Daoy (cell line): ENCODE measurements at regions not wholly inside any gene's neighbourhood (a gene's known extent, or its start where the extent isn't known, plus 50 kb on each side); places are given as distances from the start of the nearest gene placed in this dataset.
"Not testable (repeated sequence)": the region's sequence is repeated elsewhere in the genome, so short reads cannot be mapped to it uniquely, and the experiment has no call there.

ENCODE experiments used
- DNase-seq: peaks from one replicate; pipeline ENCODE4 v3.0.0-alpha.2; 2015; ENCODE audit warnings: low read depth

DNA sequence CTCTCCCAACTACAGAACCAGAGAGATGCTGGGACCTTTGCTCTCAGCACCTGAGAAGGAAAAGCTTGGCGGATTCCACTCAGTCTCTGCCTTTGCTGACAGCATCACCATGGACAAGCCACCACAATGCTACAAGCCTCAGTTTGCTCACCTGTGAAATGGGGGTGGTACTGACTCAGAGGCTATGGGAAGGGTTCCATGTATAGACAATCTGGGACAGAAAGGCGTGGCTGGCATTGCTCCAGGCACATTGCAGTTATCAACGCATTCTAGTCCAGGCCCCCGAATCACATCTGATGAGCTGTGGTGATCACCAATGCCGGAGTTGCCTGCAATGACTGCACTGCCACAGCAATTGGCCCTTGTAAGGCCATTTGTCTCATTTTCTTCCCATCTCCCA is 72.6 kb downstream of the ISX start:
- DNase-seq: no peak

DNA sequence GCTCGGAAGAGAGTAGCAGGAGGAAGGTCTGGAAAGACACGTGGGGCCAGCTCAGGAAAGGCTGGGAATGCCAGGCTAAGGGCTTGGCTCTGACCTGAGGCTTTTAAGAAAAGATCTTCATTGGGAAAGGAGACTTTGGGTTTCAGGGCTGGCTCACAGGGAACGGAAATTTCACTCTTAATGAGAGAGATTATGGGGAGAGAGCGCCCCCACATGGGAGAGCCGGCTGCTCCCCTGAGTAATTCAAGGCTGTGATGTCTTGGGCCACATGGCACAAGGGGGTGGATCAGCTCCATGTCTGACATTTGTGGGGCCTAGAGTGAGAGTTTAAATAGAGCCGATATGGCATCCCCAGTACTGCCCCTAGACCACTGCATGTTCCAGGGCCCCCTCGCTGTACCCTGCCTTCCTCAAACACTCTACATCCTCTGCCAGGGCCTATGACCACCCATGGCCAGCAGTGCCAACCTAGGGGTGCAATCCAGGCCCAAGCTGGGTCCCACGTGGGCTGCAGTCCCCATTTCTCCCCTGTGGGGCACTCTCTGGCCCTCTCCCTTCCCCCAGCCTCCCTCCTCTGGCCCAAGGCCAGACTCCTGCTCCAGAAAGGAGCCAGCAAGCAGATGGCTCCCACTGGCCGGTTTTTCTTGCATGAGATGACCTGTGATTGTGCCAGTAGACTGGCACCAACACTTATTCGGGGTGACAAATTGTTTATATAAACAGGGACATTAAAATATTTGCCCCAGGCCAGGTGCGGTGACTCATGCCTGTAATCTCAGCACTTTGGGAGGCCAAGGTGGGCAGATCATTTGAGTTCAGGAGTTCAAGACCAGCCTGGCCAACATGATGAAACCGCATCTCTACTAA is 75.2 kb downstream of the ISX start:
- DNase-seq: peak; percentile 58

DNA sequence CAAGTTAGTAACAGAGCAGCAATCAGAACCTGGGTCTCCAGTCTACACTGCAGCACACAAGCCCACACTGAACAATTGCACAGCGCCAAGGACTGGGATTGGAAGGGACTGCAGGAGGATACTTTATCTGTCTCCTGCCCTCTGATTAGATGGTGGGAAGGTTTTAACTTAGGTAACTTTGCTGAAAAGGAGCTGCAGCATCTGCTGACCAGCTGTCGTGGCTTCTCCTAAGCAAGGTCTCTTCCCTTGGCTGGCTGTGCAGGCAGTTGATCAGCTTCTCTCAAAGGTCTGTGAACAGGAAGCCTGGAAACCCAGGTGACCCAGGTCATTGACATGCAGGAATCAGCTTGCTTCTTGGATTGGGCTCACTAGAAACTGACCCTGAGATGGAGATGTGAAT is 82.4 kb downstream of the ISX start:
- DNase-seq: no peak

DNA sequence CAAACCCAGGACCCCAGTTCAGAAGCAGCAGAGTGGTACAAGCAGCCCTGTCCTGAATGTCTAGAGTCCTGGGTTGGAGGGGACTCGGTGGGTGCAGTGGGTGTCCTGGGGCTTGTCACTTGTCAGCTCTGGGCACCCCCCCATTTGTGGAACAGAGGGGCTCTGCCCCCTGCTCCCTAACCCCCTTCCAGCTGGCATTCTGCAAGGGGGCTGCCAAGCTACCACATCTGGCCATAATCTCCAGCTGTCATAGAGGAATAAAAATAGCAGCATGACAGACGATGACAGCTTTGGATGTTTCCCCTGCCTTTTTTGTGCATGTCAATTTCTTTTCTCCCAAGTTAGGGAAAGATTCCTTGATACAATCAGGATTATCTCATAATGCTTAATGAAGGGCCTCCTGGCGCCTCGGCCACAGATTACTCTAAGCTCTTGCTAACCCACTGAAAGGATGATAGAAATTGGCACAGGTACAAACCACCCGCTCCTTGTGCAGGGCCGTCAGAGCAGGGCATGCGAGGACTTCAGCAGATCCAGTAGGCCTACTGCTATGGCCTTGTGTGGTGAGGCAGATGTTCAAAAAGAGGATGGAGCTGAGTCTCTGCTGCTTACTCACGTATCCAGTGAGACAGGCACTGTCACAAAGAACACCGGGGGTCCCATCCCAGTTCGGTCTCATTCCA is 83.0 kb downstream of the ISX start:
- DNase-seq: no peak

- DNase-seq: peak; percentile 60
These were observed 84.5 kb downstream of the ISX start for GRCh38 chr22:35150183-35151107.

- DNase-seq: no peak
These were observed 86.4 kb downstream of the ISX start for GRCh38 chr22:35152316-35152715.

DNA sequence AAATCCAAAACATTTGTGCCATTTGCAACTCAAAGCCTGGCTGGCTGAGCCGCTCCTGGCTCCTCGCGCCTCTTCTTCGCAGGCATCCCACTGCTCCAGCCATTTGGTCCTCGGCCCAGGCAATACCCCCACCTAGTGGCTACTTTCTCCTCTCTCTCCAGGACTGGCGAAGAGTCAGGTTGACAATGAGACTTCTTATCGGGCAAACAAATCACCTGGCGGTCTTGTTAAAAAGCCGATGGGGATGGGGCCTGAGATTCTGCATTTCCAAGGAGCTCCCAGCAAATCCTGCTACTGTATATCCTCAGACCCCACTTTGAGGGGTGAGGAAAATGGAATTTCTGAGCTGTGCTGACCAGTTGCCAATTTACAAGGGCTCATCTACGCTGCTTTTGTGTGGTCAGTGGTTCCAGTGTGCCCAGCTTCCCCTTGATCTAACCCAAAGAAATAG is 89.0 kb downstream of the ISX start:
- DNase-seq: peak; percentile 57

DNA sequence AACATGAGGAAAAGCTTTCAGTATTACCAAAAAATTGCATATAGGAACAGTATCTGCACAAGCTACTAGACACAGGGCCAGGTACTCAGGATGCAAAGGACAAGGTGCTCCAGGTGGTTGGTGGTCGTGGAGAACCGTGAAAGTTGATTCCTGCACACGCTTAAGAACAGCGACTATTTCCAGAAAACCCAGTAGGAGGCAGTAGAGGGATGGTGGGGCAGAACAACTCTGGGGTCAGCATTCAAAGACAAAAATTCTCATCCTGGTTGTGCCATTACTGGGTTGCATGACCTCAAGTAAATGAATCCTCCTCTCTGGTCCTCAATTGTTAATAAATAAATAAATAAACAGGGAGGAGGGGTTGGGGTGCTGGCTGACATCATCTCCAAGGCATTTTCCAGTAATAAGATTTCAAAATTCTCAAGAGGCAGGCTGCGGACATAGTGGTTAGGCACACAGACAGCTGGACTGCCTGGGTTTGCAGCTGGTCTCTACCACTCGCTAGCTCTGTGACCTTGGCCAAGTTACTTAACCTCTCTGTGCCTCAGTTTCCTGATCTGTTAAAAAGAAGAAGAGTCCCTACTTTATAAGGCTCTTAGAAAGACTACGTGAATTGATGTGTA is 89.6 kb downstream of the ISX start:
- DNase-seq: no peak

GRCh38 chr22:35156945-35157344 is 91.0 kb downstream of the ISX start:
- DNase-seq: no peak

GRCh38 chr22:35158336-35158735 is 92.4 kb downstream of the ISX start:
- no peak for DNase-seq

DNA sequence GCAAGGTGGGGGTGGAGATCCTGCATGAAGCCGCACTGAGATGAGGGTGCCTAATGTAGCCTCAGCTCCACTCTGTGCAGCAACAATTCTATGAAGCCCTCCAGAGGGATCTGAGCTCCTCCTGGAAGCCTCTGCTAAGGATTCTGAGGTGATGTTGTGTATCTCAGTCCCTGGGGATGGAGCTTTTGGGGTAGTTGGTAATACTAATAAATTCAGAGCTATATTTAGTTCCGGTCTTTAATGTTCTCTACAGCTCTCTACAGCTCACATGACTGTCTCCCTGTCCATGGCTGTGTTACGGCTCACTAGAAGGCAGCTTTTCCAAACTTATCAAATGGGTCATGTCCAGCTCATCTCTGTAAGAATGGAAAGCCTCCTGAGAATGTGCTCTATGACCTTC is 93.4 kb downstream of the ISX start:
- DNase-seq: no peak

DNA sequence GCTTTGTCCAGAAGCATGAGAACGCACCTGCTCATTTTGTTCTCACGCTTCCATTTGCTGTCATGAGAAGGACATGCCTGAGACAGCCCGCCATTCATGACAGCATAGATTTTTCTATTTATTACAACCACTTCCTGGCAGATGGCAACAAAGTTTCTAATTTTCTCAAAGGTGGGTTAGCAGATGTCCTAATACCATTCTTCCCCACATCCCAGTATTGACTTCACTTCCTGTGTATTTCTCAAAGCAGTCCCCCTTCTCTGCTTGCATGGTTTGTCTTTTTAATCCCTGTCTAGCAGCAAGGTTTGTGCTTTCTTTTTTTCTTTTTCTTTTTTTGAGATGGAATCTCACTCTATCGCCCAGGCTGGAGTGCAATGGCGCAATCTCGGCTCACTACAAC is 94.3 kb downstream of the ISX start:
- DNase-seq: no peak

GRCh38 chr22:35165896-35166295 is 91.4 kb upstream of the HMGXB4 start:
- DNase-seq: not testable (repeated sequence)

DNA sequence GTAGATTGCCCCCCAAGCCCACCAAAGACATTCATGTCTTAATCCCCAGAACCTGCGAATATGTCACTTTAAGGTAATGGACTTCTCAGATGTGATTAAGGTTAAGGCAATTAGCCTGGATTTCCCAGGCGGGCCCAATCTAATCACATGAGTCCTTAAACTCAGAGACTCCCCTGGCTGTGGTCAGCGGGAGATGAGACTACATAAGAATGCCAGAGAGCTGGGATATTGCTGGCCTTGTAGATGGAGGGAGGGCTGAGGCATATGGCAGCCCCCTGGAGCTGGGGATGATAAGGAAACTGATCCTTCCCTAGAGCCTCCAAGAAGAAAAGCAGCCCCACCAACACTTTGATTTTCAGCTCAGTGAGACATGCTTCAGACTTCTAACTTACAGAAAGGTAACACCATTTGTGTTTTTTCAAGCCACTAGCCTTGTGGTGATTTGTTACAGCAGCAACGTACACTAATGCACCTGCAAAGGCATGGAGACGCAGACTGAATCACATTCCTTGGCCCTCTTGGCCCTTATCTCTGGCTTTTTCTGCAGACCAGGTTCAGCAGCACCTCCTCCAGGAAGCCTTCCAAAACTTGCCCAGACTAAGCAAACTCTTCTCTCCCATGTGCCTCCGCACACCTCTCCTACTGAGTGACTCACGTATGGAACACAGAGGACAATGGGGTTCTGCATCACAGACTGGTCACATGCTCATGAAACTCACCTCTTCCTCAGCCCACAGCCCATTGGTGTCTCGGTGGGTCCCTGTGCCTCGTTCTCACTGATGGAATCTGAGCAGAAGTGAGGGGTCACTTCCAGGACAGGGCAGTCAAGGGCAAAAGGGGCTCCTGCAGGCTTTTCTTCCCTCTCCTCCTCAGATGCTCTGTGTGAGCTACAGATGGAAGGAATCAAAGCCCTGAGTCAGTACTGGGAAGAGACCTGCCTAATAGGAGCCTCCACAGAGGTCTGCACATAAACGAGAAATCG is 86.3 kb upstream of the HMGXB4 start:
- DNase-seq: peak; percentile 53

DNA sequence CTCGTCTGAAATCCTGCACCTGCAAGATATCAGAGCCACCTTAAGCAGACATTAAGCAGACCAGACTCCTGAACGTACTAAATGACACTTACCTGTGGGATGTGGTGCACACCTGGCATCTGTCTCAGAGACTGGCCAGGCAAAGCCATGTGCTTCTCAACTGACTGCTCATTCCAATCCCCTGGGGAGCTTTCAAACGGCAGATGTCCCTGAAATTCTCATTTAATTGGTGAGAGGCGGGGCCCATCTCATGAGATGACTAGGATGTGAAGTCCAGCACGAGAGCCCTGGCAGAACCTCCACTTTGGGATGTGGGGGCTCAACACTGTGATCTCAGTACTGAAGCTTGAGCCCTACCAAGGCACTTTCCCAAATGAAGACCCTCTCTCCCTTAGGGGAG is 84.9 kb upstream of the HMGXB4 start:
- DNase-seq: no peak

DNA sequence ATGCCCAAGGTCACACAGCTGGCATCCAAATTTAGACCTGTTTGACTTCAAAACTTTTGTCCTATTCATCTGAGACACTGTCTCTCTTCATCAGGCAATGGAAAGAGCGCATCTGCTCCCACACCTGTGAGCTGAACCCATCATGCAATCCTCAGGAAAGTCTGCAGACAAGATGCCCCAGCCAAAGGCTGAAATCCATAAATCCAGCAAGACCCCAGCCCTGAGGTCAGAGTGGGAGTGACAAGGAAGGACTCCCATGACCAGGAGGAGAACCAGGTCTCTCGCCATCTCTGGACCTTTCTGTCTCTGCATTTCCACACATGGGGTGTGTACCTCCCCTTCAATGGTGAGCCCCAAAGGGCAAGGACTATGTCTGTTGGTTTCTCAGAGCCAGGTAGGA is 83.6 kb upstream of the HMGXB4 start:
- no peak for DNase-seq

DNA sequence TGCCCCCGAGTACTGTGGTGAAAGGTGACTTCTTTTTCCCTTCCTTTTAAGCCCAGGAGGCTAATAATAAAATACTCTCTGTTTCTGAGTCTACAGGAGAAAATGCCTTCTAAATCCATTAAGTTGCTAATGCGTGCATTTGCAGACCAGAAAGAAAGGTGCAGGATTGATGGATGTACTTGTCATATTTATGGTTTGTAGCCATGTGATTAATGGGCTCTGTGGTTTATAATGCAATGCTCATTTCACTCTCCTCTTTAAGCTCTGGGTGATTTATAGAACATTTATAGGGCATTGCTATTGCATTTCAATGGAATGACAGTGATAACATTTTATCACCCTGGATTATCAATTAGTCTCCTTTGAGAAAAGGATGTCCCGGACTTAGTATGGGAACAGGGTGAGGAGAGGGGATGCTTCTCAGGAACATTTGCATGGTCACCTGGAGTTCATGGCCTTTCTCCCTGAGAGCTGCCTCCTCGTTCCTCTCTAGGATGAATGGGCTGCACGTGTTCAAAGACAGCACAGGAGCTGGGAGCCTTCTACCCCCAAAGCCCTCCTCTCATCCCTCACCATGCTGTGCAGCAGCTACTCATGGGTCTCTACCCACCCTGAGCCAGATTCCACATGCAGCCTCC is 82.8 kb upstream of the HMGXB4 start:
- no peak for DNase-seq

GRCh38 chr22:35175392-35175791 is 81.9 kb upstream of the HMGXB4 start:
- DNase-seq: no peak

DNA sequence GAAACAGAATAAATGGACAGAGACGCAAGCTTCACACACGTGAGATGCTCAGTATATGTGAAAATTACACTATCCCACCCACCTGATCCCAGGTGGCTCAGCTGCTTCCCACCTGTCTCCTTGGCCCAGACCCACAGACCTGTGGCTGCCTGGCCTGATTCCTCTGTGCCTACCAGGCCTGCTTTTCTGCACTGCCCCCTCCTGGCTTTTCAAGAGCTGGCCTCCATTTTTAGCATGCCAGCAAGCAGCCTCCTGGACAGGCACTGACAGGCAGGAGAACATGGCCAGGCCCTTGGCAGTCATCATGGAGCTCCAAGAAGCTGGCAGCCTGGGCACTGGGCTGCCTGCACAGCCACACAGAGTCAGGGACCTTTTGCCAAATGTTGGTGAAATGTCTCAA is 79.5 kb upstream of the HMGXB4 start:
- no peak for DNase-seq

- DNase-seq: no peak
These were observed 78.8 kb upstream of the HMGXB4 start for GRCh38 chr22:35178446-35178845.
